Prostate gland (tissue), 2 donors: ENCODE measurements at regions not wholly inside any gene's neighbourhood (a gene's known extent, or its start where the extent isn't known, plus 50 kb on each side); places are given as distances from the start of the nearest gene placed in this dataset.

Experiments used
- POLR2AphosphoS5 ChIP-seq: sonication (generic); formaldehyde crosslinking; IDR thresholded peaks from one replicate; pipeline ENCODE4 v1.6.1; 2017; ENCODE audit warnings: antibody characterized with exemption
- TF ChIP-seq, protein P1 (sequence below), 4 experiments: fragments of 200-600 bp in 2 of 4; fragments of 450-650 bp in 2 of 4; sonication (generic) in 2 of 4; IDR thresholded peaks; 1 replicate in 3 of 4; 2 replicates in 1 of 4; pipeline ENCODE4 v1.5.1; 2016 to 2019; ENCODE audit warnings: antibody characterized with exemption in 4 of 4, mild to moderate bottlenecking in 2 of 4, moderate library complexity in 2 of 4

DNA sequence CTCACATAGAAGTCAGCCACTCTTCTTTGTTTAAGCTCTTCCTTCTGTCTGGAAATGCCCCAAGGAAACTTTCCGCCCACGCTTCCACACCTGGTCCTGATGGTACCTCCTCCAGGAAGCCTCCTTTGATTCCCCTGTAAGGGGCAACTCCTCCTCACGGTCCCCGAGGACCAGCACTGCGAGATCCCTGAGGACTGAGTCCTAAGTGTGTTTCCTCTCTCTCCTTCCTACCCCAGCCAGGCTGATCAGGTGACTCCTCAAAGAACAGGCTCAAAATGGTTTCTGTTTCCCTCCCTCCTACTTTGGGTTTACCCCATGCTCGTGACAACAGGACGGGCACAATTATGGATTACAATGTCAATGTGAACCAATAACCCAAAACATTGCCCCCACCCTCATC, 63.0 kb upstream of the MED9 start:
- TF ChIP-seq, protein P1, sequence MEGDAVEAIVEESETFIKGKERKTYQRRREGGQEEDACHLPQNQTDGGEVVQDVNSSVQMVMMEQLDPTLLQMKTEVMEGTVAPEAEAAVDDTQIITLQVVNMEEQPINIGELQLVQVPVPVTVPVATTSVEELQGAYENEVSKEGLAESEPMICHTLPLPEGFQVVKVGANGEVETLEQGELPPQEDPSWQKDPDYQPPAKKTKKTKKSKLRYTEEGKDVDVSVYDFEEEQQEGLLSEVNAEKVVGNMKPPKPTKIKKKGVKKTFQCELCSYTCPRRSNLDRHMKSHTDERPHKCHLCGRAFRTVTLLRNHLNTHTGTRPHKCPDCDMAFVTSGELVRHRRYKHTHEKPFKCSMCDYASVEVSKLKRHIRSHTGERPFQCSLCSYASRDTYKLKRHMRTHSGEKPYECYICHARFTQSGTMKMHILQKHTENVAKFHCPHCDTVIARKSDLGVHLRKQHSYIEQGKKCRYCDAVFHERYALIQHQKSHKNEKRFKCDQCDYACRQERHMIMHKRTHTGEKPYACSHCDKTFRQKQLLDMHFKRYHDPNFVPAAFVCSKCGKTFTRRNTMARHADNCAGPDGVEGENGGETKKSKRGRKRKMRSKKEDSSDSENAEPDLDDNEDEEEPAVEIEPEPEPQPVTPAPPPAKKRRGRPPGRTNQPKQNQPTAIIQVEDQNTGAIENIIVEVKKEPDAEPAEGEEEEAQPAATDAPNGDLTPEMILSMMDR (IDR thresholded peaks at IDR 0.05): no peak
- no peak for TF ChIP-seq POLR2AphosphoS5
